HEK293 (cell line): ENCODE measurements at regions not wholly inside any gene's neighbourhood (a gene's known extent, or its start where the extent isn't known, plus 50 kb on each side); places are given as distances from the start of the nearest gene placed in this dataset.

Experiments
- CTCF ChIA-PET: fragments of 350-600 bp; formaldehyde crosslinking; extraction: SDS; loops from one replicate; lab custom pipeline; 2021; ENCODE audit warnings: antibody characterized with exemption; lab: Yijun Ruan, JAX
- POLR2A ChIA-PET: fragments of 300-600 bp; formaldehyde crosslinking; extraction: SDS; loops from one replicate; lab custom pipeline; 2020; ENCODE audit warnings: antibody characterized with exemption, inconsistent platforms; lab: Yijun Ruan, JAX
- H3K27ac ChIP-seq: fragments of 200-500 bp; sonication (Bioruptor generic); 2 replicates; pipeline ENCODE4 v1.5.1; 2014; ENCODE audit warnings: low read depth, low read length, control low read depth, inconsistent platforms; ENCODE audit errors: extremely low read depth
- H3K36me3 ChIP-seq, 2 experiments: fragments of 200-500 bp in 1 of 2; sonication (Bioruptor generic) in 1 of 2; 1 replicate in 1 of 2; 2 replicates in 1 of 2; pipeline ENCODE4 v1.5.1; 2014 to 2017; ENCODE audit warnings: inconsistent platforms in 2 of 2, low read length in 2 of 2; ENCODE audit not compliant: control insufficient read depth in 2 of 2, insufficient read depth in 1 of 2
- H3K4me1 ChIP-seq: fragments of 200-500 bp; sonication (Bioruptor generic); 2 replicates; pipeline ENCODE4 v1.5.1; 2014; ENCODE audit warnings: mild to moderate bottlenecking, low read length, inconsistent platforms; ENCODE audit not compliant: control insufficient read depth, insufficient read depth
- H3K4me3 ChIP-seq: 2 replicates; pipeline ENCODE4 v1.5.1; 2011; ENCODE audit warnings: low read depth, mild to moderate bottlenecking, control low read depth, low read length, moderate library complexity
- H3K9me3 ChIP-seq: fragments of 200-500 bp; sonication (Bioruptor generic); 2 replicates; pipeline ENCODE4 v1.5.1; 2014; ENCODE audit warnings: low read depth, low read length, inconsistent platforms; ENCODE audit not compliant: control insufficient read depth, insufficient read depth
- HOXD13 ChIP-seq: sonication (generic); formaldehyde crosslinking; IDR thresholded peaks from 2 replicates; pipeline ENCODE4 v1.8.0; 2022; ENCODE audit warnings: missing genetic modification reagents, borderline replicate concordance
- KLF16 ChIP-seq: fragments of 450-650 bp; formaldehyde crosslinking; IDR thresholded peaks from 2 replicates; pipeline ENCODE4 v1.5.1; 2017; ENCODE audit warnings: missing biosample characterization, missing genetic modification characterization
- SP2 ChIP-seq: fragments of 450-650 bp; formaldehyde crosslinking; IDR thresholded peaks from 2 replicates; pipeline ENCODE4 v1.5.1; 2016; ENCODE audit warnings: missing biosample characterization, missing genetic modification characterization
- YY1 ChIP-seq: fragments of 450-650 bp; formaldehyde crosslinking; IDR thresholded peaks from 2 replicates; pipeline ENCODE4 v1.5.1; 2018; ENCODE audit warnings: missing biosample characterization, missing genetic modification characterization
- ZFHX2 ChIP-seq: fragments of 450-650 bp; formaldehyde crosslinking; conservative IDR thresholded peaks from 2 replicates; pipeline ENCODE4 v1.5.1; 2016; ENCODE audit warnings: missing biosample characterization, missing genetic modification characterization
- ZNF146 ChIP-seq: fragments of 450-650 bp; formaldehyde crosslinking; IDR thresholded peaks from 2 replicates; pipeline ENCODE4 v1.5.1; 2016; ENCODE audit warnings: missing biosample characterization, missing genetic modification characterization
- ZNF175 ChIP-seq: fragments of 450-650 bp; formaldehyde crosslinking; IDR thresholded peaks from 2 replicates; pipeline ENCODE4 v1.5.1; 2016; ENCODE audit warnings: missing biosample characterization, missing genetic modification characterization
- ZNF2 ChIP-seq: fragments of 450-650 bp; formaldehyde crosslinking; IDR thresholded peaks from 2 replicates; pipeline ENCODE4 v1.5.1; 2016; ENCODE audit warnings: missing biosample characterization, missing genetic modification characterization
- ZNF211 ChIP-seq: fragments of 450-650 bp; formaldehyde crosslinking; IDR thresholded peaks from 2 replicates; pipeline ENCODE4 v1.5.1; 2016; ENCODE audit warnings: low read depth, missing biosample characterization, missing genetic modification characterization
- ZNF221 ChIP-seq: fragments of 450-650 bp; formaldehyde crosslinking; IDR thresholded peaks from 2 replicates; pipeline ENCODE4 v1.5.1; 2017; ENCODE audit warnings: missing biosample characterization, missing genetic modification characterization, borderline replicate concordance
- ZNF24 ChIP-seq: fragments of 450-650 bp; formaldehyde crosslinking; IDR thresholded peaks from 2 replicates; pipeline ENCODE4 v1.5.1; 2016; ENCODE audit warnings: missing biosample characterization, missing genetic modification characterization
- ZNF335 ChIP-seq: fragments of 450-650 bp; formaldehyde crosslinking; conservative IDR thresholded peaks from 2 replicates; pipeline ENCODE4 v1.5.1; 2016; ENCODE audit warnings: missing biosample characterization, missing genetic modification characterization
- ZNF354C ChIP-seq: fragments of 450-650 bp; formaldehyde crosslinking; IDR thresholded peaks from 2 replicates; pipeline ENCODE4 v1.5.1; 2016; ENCODE audit warnings: missing biosample characterization, missing genetic modification characterization, low read depth, borderline replicate concordance
- ZNF416 ChIP-seq: fragments of 450-650 bp; formaldehyde crosslinking; IDR thresholded peaks from 2 replicates; pipeline ENCODE4 v1.5.1; 2016; ENCODE audit warnings: missing biosample characterization, missing genetic modification characterization
- ZNF433 ChIP-seq: fragments of 450-650 bp; formaldehyde crosslinking; IDR thresholded peaks from 2 replicates; pipeline ENCODE4 v1.5.1; 2016; ENCODE audit warnings: missing biosample characterization, missing genetic modification characterization, low read depth
- ZNF501 ChIP-seq: fragments of 450-650 bp; formaldehyde crosslinking; IDR thresholded peaks from 2 replicates; pipeline ENCODE4 v1.5.1; 2016; ENCODE audit warnings: missing biosample characterization, missing genetic modification characterization
- ZNF530 ChIP-seq: fragments of 450-650 bp; formaldehyde crosslinking; IDR thresholded peaks from 2 replicates; pipeline ENCODE4 v1.5.1; 2016; ENCODE audit warnings: low read depth, missing biosample characterization, missing genetic modification characterization
- ZNF549 ChIP-seq: fragments of 450-650 bp; IDR thresholded peaks from 2 replicates; pipeline ENCODE4 v1.5.1; 2018; ENCODE audit warnings: missing biosample characterization, missing genetic modification characterization, mild to moderate bottlenecking, inconsistent platforms, moderate library complexity
- ZNF747 ChIP-seq: fragments of 450-650 bp; formaldehyde crosslinking; IDR thresholded peaks from 2 replicates; pipeline ENCODE4 v1.5.1; 2016; ENCODE audit warnings: missing biosample characterization, missing genetic modification characterization
- ZNF768 ChIP-seq: fragments of 450-650 bp; formaldehyde crosslinking; IDR thresholded peaks from 2 replicates; pipeline ENCODE4 v1.5.1; 2018; ENCODE audit warnings: missing biosample characterization, mild to moderate bottlenecking, missing genetic modification characterization
- TF ChIP-seq, protein P1 (sequence below): fragments of 450-650 bp; formaldehyde crosslinking; IDR thresholded peaks from 2 replicates; pipeline ENCODE4 v1.5.1; 2016; ENCODE audit warnings: missing biosample characterization, missing genetic modification characterization
- TF ChIP-seq, protein P2 (sequence below): fragments of 450-650 bp; formaldehyde crosslinking; IDR thresholded peaks from 2 replicates; pipeline ENCODE4 v1.5.1; 2016; ENCODE audit warnings: missing biosample characterization, missing genetic modification characterization
- TF ChIP-seq, protein P3 (sequence below): sonication (generic); formaldehyde crosslinking; IDR thresholded peaks from 2 replicates; pipeline ENCODE4 v1.8.1; 2022; ENCODE audit warnings: mild to moderate bottlenecking, moderate library complexity, missing genetic modification reagents
- TF ChIP-seq, protein P4 (sequence below): fragments of 450-650 bp; formaldehyde crosslinking; IDR thresholded peaks from 2 replicates; pipeline ENCODE4 v1.5.1; 2016; ENCODE audit warnings: missing biosample characterization, missing genetic modification characterization
- TF ChIP-seq, protein P5 (sequence below): fragments of 450-650 bp; formaldehyde crosslinking; IDR thresholded peaks from 2 replicates; pipeline ENCODE4 v1.5.1; 2016; ENCODE audit warnings: missing biosample characterization, missing genetic modification characterization, borderline replicate concordance

DNA sequence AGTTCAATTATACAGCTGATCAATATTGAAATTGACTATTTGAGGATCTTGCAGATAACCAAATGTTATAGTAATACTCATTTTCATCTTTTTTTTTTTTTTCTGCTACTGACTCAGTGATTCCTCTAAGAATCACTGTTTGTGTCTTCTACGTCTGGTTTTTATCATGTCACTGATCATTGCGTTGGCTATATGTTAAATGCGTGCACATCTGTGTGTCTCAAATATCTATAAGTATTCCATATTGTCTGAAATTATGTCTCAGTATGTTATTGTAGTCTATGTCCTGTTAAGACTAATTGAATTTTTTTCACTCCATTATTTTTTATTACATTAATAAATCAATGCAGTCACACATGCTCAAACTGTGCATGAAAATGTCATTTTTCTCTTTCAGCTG is 200.5 kb downstream of the PCDH20 start:
- Histone ChIP-seq H3K36me3 (no peaks in the 10 kb centered on the region), H3K9me3 (no peaks in the 10 kb centered on the region), H3K4me1 (no peaks in the 10 kb centered on the region), H3K27ac (no peak overlapping the region), H3K4me3 (no peak overlapping the region)
- TF ChIP-seq ZNF146 (tag by site-specific recombination) (no peak), ZNF335 (no peak), ZFHX2 (tag by site-specific recombination) (no peak), HOXD13 (no peak), ZNF24 (tag by site-specific recombination) (no peak), ZNF2 (no peak), ZNF354C (no peak), ZNF549 (tag by site-specific recombination) (no peak), ZNF501 (no peak), ZNF175 (tag by site-specific recombination) (no peak), ZNF433 (tag by site-specific recombination) (no peak), ZNF211 (no peak), YY1 (tag by site-specific recombination) (no peak), ZNF416 (tag by site-specific recombination) (no peak), ZNF221 (tag by site-specific recombination) (no peak)
- TF ChIP-seq, protein P1, sequence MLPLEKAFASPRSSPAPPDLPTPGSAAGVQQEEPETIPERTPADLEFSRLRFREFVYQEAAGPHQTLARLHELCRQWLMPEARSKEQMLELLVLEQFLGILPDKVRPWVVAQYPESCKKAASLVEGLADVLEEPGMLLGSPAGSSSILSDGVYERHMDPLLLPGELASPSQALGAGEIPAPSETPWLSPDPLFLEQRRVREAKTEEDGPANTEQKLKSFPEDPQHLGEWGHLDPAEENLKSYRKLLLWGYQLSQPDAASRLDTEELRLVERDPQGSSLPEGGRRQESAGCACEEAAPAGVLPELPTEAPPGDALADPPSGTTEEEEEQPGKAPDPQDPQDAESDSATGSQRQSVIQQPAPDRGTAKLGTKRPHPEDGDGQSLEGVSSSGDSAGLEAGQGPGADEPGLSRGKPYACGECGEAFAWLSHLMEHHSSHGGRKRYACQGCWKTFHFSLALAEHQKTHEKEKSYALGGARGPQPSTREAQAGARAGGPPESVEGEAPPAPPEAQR (tag by site-specific recombination), result no peak
- TF ChIP-seq, protein P2, sequence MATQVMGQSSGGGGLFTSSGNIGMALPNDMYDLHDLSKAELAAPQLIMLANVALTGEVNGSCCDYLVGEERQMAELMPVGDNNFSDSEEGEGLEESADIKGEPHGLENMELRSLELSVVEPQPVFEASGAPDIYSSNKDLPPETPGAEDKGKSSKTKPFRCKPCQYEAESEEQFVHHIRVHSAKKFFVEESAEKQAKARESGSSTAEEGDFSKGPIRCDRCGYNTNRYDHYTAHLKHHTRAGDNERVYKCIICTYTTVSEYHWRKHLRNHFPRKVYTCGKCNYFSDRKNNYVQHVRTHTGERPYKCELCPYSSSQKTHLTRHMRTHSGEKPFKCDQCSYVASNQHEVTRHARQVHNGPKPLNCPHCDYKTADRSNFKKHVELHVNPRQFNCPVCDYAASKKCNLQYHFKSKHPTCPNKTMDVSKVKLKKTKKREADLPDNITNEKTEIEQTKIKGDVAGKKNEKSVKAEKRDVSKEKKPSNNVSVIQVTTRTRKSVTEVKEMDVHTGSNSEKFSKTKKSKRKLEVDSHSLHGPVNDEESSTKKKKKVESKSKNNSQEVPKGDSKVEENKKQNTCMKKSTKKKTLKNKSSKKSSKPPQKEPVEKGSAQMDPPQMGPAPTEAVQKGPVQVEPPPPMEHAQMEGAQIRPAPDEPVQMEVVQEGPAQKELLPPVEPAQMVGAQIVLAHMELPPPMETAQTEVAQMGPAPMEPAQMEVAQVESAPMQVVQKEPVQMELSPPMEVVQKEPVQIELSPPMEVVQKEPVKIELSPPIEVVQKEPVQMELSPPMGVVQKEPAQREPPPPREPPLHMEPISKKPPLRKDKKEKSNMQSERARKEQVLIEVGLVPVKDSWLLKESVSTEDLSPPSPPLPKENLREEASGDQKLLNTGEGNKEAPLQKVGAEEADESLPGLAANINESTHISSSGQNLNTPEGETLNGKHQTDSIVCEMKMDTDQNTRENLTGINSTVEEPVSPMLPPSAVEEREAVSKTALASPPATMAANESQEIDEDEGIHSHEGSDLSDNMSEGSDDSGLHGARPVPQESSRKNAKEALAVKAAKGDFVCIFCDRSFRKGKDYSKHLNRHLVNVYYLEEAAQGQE (tag by site-specific recombination), result no peak
- TF ChIP-seq, protein P3, sequence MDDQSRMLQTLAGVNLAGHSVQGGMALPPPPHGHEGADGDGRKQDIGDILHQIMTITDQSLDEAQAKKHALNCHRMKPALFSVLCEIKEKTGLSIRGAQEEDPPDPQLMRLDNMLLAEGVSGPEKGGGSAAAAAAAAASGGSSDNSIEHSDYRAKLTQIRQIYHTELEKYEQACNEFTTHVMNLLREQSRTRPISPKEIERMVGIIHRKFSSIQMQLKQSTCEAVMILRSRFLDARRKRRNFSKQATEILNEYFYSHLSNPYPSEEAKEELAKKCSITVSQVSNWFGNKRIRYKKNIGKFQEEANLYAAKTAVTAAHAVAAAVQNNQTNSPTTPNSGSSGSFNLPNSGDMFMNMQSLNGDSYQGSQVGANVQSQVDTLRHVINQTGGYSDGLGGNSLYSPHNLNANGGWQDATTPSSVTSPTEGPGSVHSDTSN, result no peak
- TF ChIP-seq, protein P4, sequence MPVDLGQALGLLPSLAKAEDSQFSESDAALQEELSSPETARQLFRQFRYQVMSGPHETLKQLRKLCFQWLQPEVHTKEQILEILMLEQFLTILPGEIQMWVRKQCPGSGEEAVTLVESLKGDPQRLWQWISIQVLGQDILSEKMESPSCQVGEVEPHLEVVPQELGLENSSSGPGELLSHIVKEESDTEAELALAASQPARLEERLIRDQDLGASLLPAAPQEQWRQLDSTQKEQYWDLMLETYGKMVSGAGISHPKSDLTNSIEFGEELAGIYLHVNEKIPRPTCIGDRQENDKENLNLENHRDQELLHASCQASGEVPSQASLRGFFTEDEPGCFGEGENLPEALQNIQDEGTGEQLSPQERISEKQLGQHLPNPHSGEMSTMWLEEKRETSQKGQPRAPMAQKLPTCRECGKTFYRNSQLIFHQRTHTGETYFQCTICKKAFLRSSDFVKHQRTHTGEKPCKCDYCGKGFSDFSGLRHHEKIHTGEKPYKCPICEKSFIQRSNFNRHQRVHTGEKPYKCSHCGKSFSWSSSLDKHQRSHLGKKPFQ (tag by site-specific recombination), result no peak
- ChIA-PET POLR2A (no interaction called here), CTCF (no interaction called here)

DNA sequence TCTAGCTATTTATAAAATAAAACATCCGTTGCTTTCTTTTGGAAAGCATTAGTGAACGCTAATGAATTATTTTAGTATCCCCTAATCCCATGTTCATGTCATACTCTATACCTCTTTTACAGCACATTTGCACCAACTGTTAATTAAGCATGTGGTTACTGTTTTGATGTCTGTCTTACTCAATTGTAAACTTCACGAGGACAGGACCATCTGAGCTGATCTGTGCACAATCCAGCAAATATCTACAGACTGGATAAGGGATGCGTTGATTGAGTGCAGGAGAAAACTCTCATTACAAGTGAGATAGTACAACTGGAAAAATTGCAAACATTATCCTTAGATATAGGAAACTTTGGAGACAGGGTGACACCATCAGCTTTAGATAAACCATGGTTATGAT is 201.1 kb downstream of the PCDH20 start:
- ChIA-PET POLR2A (no interaction called here), CTCF (no interaction called here)
- H3K27ac ChIP-seq, result no peak overlapping the region
- H3K36me3 ChIP-seq, result no peaks in the 10 kb centered on the region
- no peaks in the 10 kb centered on the region for H3K4me1 ChIP-seq
- no peak overlapping the region for H3K4me3 ChIP-seq
- H3K9me3 ChIP-seq, result no peaks in the 10 kb centered on the region
- TF ChIP-seq ZNF768 (tag by site-specific recombination) (no peak), ZNF747 (tag by site-specific recombination) (no peak), SP2 (tag by site-specific recombination) (no peak), ZNF530 (tag by site-specific recombination) (no peak), KLF16 (tag by site-specific recombination) (no peak), YY1 (tag by site-specific recombination) (no peak)
- TF ChIP-seq, protein P5, sequence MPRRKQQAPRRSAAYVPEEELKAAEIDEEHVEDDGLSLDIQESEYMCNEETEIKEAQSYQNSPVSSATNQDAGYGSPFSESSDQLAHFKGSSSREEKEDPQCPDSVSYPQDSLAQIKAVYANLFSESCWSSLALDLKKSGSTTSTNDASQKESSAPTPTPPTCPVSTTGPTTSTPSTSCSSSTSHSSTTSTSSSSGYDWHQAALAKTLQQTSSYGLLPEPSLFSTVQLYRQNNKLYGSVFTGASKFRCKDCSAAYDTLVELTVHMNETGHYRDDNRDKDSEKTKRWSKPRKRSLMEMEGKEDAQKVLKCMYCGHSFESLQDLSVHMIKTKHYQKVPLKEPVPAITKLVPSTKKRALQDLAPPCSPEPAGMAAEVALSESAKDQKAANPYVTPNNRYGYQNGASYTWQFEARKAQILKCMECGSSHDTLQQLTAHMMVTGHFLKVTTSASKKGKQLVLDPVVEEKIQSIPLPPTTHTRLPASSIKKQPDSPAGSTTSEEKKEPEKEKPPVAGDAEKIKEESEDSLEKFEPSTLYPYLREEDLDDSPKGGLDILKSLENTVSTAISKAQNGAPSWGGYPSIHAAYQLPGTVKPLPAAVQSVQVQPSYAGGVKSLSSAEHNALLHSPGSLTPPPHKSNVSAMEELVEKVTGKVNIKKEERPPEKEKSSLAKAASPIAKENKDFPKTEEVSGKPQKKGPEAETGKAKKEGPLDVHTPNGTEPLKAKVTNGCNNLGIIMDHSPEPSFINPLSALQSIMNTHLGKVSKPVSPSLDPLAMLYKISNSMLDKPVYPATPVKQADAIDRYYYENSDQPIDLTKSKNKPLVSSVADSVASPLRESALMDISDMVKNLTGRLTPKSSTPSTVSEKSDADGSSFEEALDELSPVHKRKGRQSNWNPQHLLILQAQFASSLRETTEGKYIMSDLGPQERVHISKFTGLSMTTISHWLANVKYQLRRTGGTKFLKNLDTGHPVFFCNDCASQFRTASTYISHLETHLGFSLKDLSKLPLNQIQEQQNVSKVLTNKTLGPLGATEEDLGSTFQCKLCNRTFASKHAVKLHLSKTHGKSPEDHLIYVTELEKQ (tag by site-specific recombination), result no peak
